ENCODE measurements at regions not wholly inside any gene's neighbourhood (a gene's known extent, or its start where the extent isn't known, plus 50 kb on each side); places are given as distances from the start of the nearest gene placed in this dataset.

- no peak for TF ChIP-seq POLR2A (IDR thresholded peaks at IDR 0.05)
- TF ChIP-seq, protein P1, sequence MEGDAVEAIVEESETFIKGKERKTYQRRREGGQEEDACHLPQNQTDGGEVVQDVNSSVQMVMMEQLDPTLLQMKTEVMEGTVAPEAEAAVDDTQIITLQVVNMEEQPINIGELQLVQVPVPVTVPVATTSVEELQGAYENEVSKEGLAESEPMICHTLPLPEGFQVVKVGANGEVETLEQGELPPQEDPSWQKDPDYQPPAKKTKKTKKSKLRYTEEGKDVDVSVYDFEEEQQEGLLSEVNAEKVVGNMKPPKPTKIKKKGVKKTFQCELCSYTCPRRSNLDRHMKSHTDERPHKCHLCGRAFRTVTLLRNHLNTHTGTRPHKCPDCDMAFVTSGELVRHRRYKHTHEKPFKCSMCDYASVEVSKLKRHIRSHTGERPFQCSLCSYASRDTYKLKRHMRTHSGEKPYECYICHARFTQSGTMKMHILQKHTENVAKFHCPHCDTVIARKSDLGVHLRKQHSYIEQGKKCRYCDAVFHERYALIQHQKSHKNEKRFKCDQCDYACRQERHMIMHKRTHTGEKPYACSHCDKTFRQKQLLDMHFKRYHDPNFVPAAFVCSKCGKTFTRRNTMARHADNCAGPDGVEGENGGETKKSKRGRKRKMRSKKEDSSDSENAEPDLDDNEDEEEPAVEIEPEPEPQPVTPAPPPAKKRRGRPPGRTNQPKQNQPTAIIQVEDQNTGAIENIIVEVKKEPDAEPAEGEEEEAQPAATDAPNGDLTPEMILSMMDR (IDR thresholded peaks at IDR 0.05): no peak
These were observed 281.7 kb downstream of the ALG10 start for GRCh38 chr12:34304001-34304400.

All from body of pancreas (tissue), 4 donors.